NCI-H1436 treated with DMSO at 0.1 percent for 48 hours (cell line): ENCODE measurements at regions not wholly inside any gene's neighbourhood (a gene's known extent, or its start where the extent isn't known, plus 50 kb on each side); places are given as distances from the start of the nearest gene placed in this dataset.
"Not testable (repeated sequence)": the region's sequence is repeated elsewhere in the genome, so short reads cannot be mapped to it uniquely, and the experiment has no call there.

Experiments
- DNase-seq: peaks from one replicate; lab custom pipeline; 2025; lab: John Stamatoyannopoulos, UW

GRCh38 chr6:94698773-94699172 is 878.6 kb upstream of the MANEA start:
- DNase-seq: no peak

DNA sequence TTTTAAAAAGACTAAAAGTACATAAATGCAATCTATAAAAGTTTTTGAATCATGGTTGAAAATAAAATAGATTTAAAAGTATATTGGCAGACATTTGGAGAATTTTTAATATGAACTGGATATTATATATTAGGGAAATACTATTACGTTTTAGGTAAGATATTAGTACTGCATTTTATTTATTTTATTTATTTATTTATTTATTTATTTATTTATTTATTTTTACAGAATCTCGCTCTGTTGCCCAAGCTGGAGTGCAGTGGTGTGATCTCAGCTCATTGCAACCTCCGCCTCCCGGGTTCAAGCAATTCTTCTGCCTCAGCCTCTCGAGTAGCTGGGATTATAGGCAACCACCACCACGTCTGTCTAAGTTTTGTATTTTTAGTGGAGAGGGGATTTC is 890.1 kb upstream of the MANEA start:
- not testable (repeated sequence) for DNase-seq

- DNase-seq: no peak
Measured at GRCh38 chr6:94683409-94683808, 893.9 kb upstream of the MANEA start.

DNA sequence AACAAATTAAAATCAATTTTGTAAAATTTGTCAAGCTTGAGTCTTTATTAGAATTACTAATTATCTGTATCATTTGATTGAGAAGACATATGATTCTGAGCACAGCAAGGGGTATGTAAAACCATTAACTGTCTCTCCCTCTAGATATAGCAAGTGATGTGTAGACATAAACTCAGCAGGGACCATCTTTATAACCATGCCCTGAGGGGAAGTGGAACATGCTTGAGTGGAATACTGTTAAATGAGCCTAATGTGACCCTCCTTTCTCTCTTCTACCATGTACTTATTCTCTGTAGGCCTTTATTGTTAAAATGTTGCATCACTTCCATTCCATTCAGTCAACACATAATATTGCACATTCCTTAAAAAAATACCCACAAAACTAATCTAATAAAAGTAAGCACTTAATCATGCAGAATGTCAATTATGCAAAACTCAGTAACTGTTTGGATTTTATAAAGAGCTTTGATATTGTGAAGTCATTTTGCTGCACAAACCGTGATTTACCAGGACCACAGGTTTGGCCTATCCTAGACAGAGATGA is 896.6 kb upstream of the MANEA start:
- DNase-seq: no peak

GRCh38 chr6:94673251-94673650 is 904.1 kb upstream of the MANEA start:
- DNase-seq: no peak

GRCh38 chr6:94670017-94670416 is 907.3 kb upstream of the MANEA start:
- no peak for DNase-seq

DNA sequence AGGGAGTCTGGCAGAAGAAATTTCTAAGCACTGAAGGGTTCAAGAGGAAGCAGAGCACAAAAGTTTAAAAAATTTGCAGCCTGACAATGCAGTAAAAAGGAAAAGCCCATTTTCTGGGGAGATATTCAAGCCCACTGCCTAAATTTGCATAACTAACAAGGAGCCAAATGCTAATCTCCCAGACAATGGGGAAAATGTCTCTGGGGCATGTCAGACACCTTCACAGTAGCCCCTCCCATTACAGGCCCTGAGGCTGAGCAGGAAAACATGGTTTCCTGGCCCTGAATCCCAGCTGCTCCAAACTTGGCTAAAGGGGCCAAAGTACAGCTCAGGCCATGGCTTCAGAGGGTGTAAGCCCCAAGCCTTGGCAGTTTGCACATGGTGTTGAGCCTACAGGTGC is 908.5 kb upstream of the MANEA start:
- no peak for DNase-seq

DNA sequence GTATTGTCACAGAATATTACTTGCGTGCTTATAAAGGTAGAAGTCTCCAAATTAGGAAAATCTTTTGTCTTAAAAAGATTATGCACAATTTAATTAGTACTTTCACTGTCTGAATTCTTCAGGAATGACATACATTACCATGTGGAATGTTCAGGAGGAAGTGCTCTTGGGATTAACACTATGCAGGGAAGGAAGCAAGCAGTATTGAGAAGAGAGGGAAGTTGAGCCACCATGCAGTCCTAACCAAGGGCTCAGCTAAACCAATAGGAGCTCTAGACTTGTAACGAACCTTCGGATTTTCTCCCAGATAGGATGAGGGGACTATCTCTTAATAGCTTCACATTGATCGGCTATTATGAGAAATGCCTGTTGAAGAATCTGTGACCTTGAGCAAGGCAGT is 918.4 kb upstream of the MANEA start:
- no peak for DNase-seq

DNA sequence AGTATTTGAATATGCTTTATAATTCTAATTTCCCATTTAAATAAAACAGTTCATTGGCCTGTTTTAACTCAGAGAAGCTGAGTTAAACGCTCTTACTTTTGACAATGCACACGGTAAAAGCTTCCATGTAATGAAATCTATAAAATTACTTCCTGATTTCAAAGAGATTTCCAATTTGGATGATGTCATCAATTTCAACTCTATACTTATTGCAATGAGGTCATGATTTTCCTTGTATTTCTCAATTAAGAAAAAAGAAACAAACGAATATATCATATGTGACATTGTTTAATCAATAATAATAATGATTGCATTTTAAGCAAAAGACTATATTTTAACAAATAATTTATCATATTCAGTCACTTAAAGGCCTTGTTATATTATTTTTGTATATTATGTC is 926.1 kb upstream of the MANEA start:
- DNase-seq: no peak

DNA sequence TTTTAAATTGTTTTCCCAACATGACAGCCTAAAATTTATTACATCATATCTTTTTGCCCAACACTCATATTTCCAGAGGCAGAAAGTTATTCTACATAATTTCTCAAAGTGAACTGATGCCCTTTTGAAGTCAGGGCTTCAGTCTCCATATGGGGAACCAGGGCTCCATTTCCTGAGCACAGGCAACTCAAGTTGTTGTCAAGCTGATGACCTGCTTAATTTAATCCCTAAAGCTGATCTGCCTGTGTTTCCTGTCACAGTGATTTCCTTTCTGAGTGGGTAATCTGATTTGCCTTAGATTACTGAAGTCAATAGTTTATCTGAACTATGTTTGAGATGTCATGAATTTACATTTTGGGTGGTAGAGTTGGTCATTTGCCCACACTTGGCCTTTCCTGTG is 932.1 kb upstream of the MANEA start:
- no peak for DNase-seq

DNA sequence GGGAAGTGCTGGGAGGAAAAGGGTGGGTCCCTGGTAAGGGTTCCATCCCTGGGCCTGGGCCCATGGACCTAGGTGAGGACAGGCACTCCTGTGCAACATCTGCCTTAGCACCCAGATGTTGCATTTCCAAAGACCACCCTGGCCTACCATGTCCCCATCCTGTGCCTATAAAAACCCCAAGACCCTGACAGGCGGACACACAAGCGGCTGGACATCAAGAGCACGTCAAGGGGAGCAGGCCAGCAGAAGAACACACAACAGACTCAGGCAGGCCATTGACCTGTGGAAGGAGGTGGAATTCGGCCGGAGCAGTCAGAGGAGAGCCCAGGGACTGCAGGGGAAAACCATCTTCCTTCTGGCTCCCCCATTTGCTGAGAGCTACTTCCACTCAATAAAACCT is 937.8 kb upstream of the MANEA start:
- no peak for DNase-seq

GRCh38 chr6:94636780-94637385 is 940.5 kb upstream of the MANEA start:
- no peak for DNase-seq

DNA sequence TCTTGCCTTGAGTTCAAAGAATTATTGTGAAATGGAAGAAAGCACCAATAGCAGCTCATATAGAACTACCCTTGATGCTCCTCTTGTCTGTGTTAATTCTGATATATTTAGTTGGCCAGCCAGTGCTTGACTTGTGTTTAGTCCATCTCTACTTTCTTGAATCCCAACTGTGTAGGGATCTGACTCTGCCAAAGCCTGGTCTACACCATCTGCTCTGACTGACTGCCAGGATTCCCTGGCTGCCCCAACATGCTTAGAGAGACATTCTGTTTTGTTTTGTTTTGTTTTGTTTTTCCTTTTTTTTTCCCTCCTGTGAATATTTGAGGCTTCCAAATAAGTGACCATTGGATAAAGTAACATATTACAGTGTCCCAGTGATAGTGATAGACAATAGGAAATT is 953.7 kb upstream of the MANEA start:
- DNase-seq: no peak

GRCh38 chr6:94622783-94623182 is 954.6 kb upstream of the MANEA start:
- DNase-seq: no peak

- no peak for DNase-seq
Measured at GRCh38 chr6:94600636-94601035, 976.7 kb upstream of the MANEA start.

- no peak for DNase-seq
Measured at GRCh38 chr6:94597487-94597886, 979.8 kb upstream of the MANEA start.

DNA sequence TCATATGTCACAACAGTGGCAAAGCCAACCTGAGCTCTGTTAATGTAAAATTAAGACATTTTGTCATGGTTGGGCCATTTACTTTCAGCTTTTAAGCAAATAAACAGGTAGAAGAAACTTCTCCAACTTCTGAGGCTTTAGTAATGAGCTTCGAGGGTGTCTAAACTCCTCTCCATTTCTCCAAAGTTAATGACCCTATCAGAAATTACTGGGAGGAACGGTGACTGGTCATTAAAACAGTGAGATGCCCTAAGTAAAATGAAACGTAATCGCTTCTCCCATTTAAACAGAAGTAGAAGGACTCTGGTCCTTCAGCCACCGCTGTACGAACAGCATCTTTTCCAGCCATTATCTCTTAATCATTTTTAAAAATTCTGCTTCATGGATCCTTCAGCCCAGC is 986.9 kb upstream of the MANEA start:
- DNase-seq: no peak

- DNase-seq: no peak
Measured at GRCh38 chr6:94588301-94588700, 989.0 kb upstream of the MANEA start.

- no peak for DNase-seq
Measured at GRCh38 chr6:94584211-94584610, 993.1 kb upstream of the MANEA start.

DNA sequence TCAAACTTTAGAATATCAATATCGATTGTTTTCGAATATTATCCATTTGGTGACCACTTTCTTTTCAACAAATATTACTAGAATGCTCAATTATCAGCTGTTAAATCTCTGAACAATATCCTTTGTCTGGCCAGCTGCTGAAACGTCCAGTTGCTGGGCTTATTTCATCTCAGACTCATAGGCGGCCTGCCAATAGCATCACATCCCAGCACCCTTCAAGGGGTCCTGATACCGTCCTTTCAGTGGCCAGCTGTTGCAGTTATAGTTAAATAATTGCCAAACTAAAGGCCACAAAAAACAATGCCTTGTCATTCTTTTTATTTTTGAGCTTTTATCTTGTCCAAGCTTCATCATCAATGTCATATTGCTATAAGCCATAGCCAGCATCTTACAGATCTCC is 1006.8 kb upstream of the MANEA start:
- DNase-seq: no peak

- no peak for DNase-seq
Measured at GRCh38 chr6:94562846-94563245, 1014.5 kb upstream of the MANEA start.

GRCh38 chr6:94559829-94560537 is 1017.4 kb upstream of the MANEA start:
- no peak for DNase-seq

GRCh38 chr6:94557207-94557606 is 1020.1 kb upstream of the MANEA start:
- not testable (repeated sequence) for DNase-seq

DNA sequence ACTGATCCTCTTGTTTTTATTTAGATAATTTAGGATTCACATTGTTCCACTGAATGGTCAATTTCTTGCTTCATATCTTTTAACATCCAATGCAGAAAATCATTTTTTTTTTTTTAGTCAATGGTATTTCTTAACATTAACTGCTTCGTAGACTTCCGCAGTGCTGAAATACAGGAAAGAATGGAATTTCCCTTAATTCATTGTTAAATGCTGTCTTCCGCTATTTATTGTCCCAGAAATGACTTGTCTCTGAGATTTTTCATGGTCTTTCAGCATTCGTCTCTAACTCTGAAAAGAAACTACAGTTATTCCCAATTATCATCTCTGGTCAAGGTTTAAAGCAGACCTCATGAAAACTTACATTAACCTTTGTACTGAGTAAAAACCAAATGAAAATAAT is 1029.1 kb upstream of the MANEA start:
- DNase-seq: no peak
